ENCODE measurements at regions not wholly inside any gene's neighbourhood (a gene's known extent, or its start where the extent isn't known, plus 50 kb on each side); places are given as distances from the start of the nearest gene placed in this dataset.

- no peak overlapping the region for H3K27ac Mint-ChIP-seq
- Histone ChIP-seq H4K20me1 (ENCODE audit: control insufficient read depth, insufficient read depth, low read length, poor library complexity, severe bottlenecking) (no peaks in the 10 kb centered on the region), H3K4me2 (replicated peaks; ENCODE audit: low read depth, low read length, poor library complexity, severe bottlenecking) (no peak overlapping the region), H3K36me3 (replicated peaks in 1 of 2; ENCODE audit: control extremely low read depth in 1 of 2, control insufficient read depth in 1 of 2, extremely low read depth in 1 of 2, insufficient read depth in 2 of 2, low read length in 1 of 2) (no peaks in the 10 kb centered on the region), H2AFZ (ENCODE audit: insufficient read depth, low read depth, low read length, poor library complexity, severe bottlenecking) (no peak overlapping the region), H3K9me3 (ENCODE audit: control extremely low read depth in 1 of 3, control insufficient read depth in 2 of 3, insufficient read depth in 1 of 3, low read length in 2 of 3) (peaks cover 0 to 5% (median 0%) of the 10 kb centered on the region in 3 donors), H3K79me2 (ENCODE audit: control insufficient read depth, insufficient read depth, low read length) (no peaks in the 10 kb centered on the region), H3K4me3 (ENCODE audit: control extremely low read depth in 1 of 5, extremely low read depth in 1 of 5, insufficient read depth in 1 of 5, low read depth in 2 of 5, low read length in 4 of 5) (no peak overlapping the region), H3K27me3 (replicated peaks in 1 of 4; ENCODE audit: control extremely low read depth in 1 of 4, control insufficient read depth in 3 of 4, insufficient read depth in 4 of 4, low read length in 3 of 4) (no peaks in the 10 kb centered on the region), H3K27ac (ENCODE audit: low read length in 2 of 2) (no peak overlapping the region), H3K4me1 (ENCODE audit: control insufficient read depth in 2 of 2, insufficient read depth in 2 of 2, low read length in 2 of 2) (no peaks in the 10 kb centered on the region), H3K9ac (ENCODE audit: low read length) (no peak overlapping the region)
- ChIA-PET CTCF (no interaction called here), POLR2A (no interaction called here)
- ATAC-seq (ENCODE audit: low read depth) (no peak), DNase-seq (no peak)
- TF ChIP-seq EZH2 (IDR thresholded peaks at IDR 0.05; ENCODE audit: borderline replicate concordance, insufficient read depth, low read depth, low read length, poor library complexity, severe bottlenecking) = no peak
- no peak for TF ChIP-seq CTCF (IDR thresholded peaks at IDR 0.05)
- WGBS (ENCODE audit: insufficient coverage) = 78% methylated on average over 3 of the region's 3 CpGs
- no peaks in the 10 kb centered on the region for H3K27me3 Mint-ChIP-seq
- no peak overlapping the region for H3K4me3 Mint-ChIP-seq
- intact Hi-C loops (cut with micrococcal nuclease) = no loop called here
- H3K4me1 Mint-ChIP-seq = no peaks in the 10 kb centered on the region
- peaks cover 4% of the 10 kb centered on the region for H3K9me3 Mint-ChIP-seq (ENCODE audit: insufficient read depth)
These were observed 520.5 kb downstream of the PPARGC1A start for GRCh38 chr4:23369331-23369730.

GRCh38 chr4:23368081-23368697 is 521.7 kb downstream of the PPARGC1A start:
- Histone ChIP-seq H3K79me2 (ENCODE audit: control insufficient read depth, insufficient read depth, low read length) (no peaks in the 10 kb centered on the region), H3K27ac (ENCODE audit: low read length in 2 of 2) (no peak overlapping the region), H4K20me1 (ENCODE audit: control insufficient read depth, insufficient read depth, low read length, poor library complexity, severe bottlenecking) (no peaks in the 10 kb centered on the region), H3K36me3 (replicated peaks in 1 of 2; ENCODE audit: control extremely low read depth in 1 of 2, control insufficient read depth in 1 of 2, extremely low read depth in 1 of 2, insufficient read depth in 2 of 2, low read length in 1 of 2) (no peaks in the 10 kb centered on the region), H3K9me3 (ENCODE audit: control extremely low read depth in 1 of 3, control insufficient read depth in 2 of 3, insufficient read depth in 1 of 3, low read length in 2 of 3) (peaks cover 0 to 5% (median 0%) of the 10 kb centered on the region in 3 donors), H2AFZ (ENCODE audit: insufficient read depth, low read depth, low read length, poor library complexity, severe bottlenecking) (no peak overlapping the region), H3K27me3 (replicated peaks in 1 of 4; ENCODE audit: control extremely low read depth in 1 of 4, control insufficient read depth in 3 of 4, insufficient read depth in 4 of 4, low read length in 3 of 4) (no peaks in the 10 kb centered on the region), H3K9ac (ENCODE audit: low read length) (no peak overlapping the region), H3K4me1 (ENCODE audit: control insufficient read depth in 2 of 2, insufficient read depth in 2 of 2, low read length in 2 of 2) (no peaks in the 10 kb centered on the region), H3K4me3 (ENCODE audit: control extremely low read depth in 1 of 5, extremely low read depth in 1 of 5, insufficient read depth in 1 of 5, low read depth in 2 of 5, low read length in 4 of 5) (no peak overlapping the region), H3K4me2 (replicated peaks; ENCODE audit: low read depth, low read length, poor library complexity, severe bottlenecking) (no peak overlapping the region)
- intact Hi-C loops (cut with micrococcal nuclease) = no loop called here
- ChIA-PET POLR2A (no interaction called here), CTCF (no interaction called here)
- no peak for ATAC-seq (ENCODE audit: low read depth)
- no peak for TF ChIP-seq EZH2 (IDR thresholded peaks at IDR 0.05; ENCODE audit: borderline replicate concordance, insufficient read depth, low read depth, low read length, poor library complexity, severe bottlenecking)
- no peak for TF ChIP-seq CTCF (IDR thresholded peaks at IDR 0.05)
- Mint-ChIP-seq H3K4me3 (no peak overlapping the region), H3K27ac (no peak overlapping the region), H3K27me3 (no peaks in the 10 kb centered on the region), H3K4me1 (no peaks in the 10 kb centered on the region), H3K9me3 (ENCODE audit: insufficient read depth) (peaks cover 2% of the 10 kb centered on the region)
- DNase-seq = no peak
- WGBS (ENCODE audit: insufficient coverage) = 86% methylated on average over 2 of the region's 6 CpGs
